HEK293 (cell line): ENCODE measurements at regions not wholly inside any gene's neighbourhood (a gene's known extent, or its start where the extent isn't known, plus 50 kb on each side); places are given as distances from the start of the nearest gene placed in this dataset.
A peak's percentile ranks its signal among the peaks of the same experiment; 100 is the strongest.

Source experiments
- CTCF ChIA-PET: fragments of 350-600 bp; formaldehyde crosslinking; extraction: SDS; loops from one replicate; lab custom pipeline; 2021; ENCODE audit warnings: antibody characterized with exemption; lab: Yijun Ruan, JAX
- POLR2A ChIA-PET: fragments of 300-600 bp; formaldehyde crosslinking; extraction: SDS; loops from one replicate; lab custom pipeline; 2020; ENCODE audit warnings: antibody characterized with exemption, inconsistent platforms; lab: Yijun Ruan, JAX
- H3K27ac ChIP-seq: fragments of 200-500 bp; sonication (Bioruptor generic); 2 replicates; pipeline ENCODE4 v1.5.1; 2014; ENCODE audit warnings: low read depth, low read length, control low read depth, inconsistent platforms; ENCODE audit errors: extremely low read depth
- H3K36me3 ChIP-seq, 2 experiments: fragments of 200-500 bp in 1 of 2; sonication (Bioruptor generic) in 1 of 2; 1 replicate in 1 of 2; 2 replicates in 1 of 2; pipeline ENCODE4 v1.5.1; 2014 to 2017; ENCODE audit warnings: inconsistent platforms in 2 of 2, low read length in 2 of 2; ENCODE audit not compliant: control insufficient read depth in 2 of 2, insufficient read depth in 1 of 2
- H3K4me1 ChIP-seq: fragments of 200-500 bp; sonication (Bioruptor generic); 2 replicates; pipeline ENCODE4 v1.5.1; 2014; ENCODE audit warnings: mild to moderate bottlenecking, low read length, inconsistent platforms; ENCODE audit not compliant: control insufficient read depth, insufficient read depth
- H3K4me3 ChIP-seq: 2 replicates; pipeline ENCODE4 v1.5.1; 2011; ENCODE audit warnings: low read depth, mild to moderate bottlenecking, control low read depth, low read length, moderate library complexity
- H3K9me3 ChIP-seq: fragments of 200-500 bp; sonication (Bioruptor generic); 2 replicates; pipeline ENCODE4 v1.5.1; 2014; ENCODE audit warnings: low read depth, low read length, inconsistent platforms; ENCODE audit not compliant: control insufficient read depth, insufficient read depth
- EGR2 ChIP-seq: fragments of 450-650 bp; formaldehyde crosslinking; IDR thresholded peaks from 2 replicates; pipeline ENCODE4 v1.5.1; 2016; ENCODE audit warnings: low read depth, missing biosample characterization, missing genetic modification characterization
- FEZF1 ChIP-seq: fragments of 450-650 bp; formaldehyde crosslinking; IDR thresholded peaks from 2 replicates; pipeline ENCODE4 v1.5.1; 2016; ENCODE audit warnings: missing biosample characterization, missing genetic modification characterization
- ZFP3 ChIP-seq: fragments of 450-650 bp; formaldehyde crosslinking; IDR thresholded peaks from 2 replicates; pipeline ENCODE4 v1.5.1; 2016; ENCODE audit warnings: low read depth, missing biosample characterization, missing genetic modification characterization
- ZNF239 ChIP-seq: fragments of 450-650 bp; formaldehyde crosslinking; IDR thresholded peaks from 2 replicates; pipeline ENCODE4 v1.5.1; 2016; ENCODE audit warnings: missing biosample characterization, missing genetic modification characterization
- ZNF266 ChIP-seq: fragments of 450-650 bp; formaldehyde crosslinking; IDR thresholded peaks from 2 replicates; pipeline ENCODE4 v1.5.1; 2016; ENCODE audit warnings: missing biosample characterization, missing genetic modification characterization, low read depth
- ZNF529 ChIP-seq: fragments of 450-650 bp; formaldehyde crosslinking; IDR thresholded peaks from 2 replicates; pipeline ENCODE4 v1.5.1; 2017; ENCODE audit warnings: missing genetic modification characterization, missing biosample characterization; ENCODE audit not compliant: insufficient replicate concordance
- ZNF555 ChIP-seq: fragments of 450-650 bp; formaldehyde crosslinking; conservative IDR thresholded peaks from 2 replicates; pipeline ENCODE4 v1.5.1; 2017; ENCODE audit warnings: missing biosample characterization, mild to moderate bottlenecking, missing genetic modification characterization, inconsistent platforms
- ZNF571 ChIP-seq: fragments of 450-650 bp; formaldehyde crosslinking; IDR thresholded peaks from 2 replicates; pipeline ENCODE4 v1.5.0; 2017; ENCODE audit warnings: missing biosample characterization, missing genetic modification characterization
- TF ChIP-seq, protein P1 (sequence below): fragments of 450-650 bp; formaldehyde crosslinking; IDR thresholded peaks from 2 replicates; pipeline ENCODE4 v1.5.1; 2016; ENCODE audit warnings: missing biosample characterization, missing genetic modification characterization, low read depth
- TF ChIP-seq, protein P2 (sequence below): fragments of 450-650 bp; formaldehyde crosslinking; IDR thresholded peaks from 2 replicates; pipeline ENCODE4 v1.5.1; 2016; ENCODE audit warnings: missing biosample characterization, missing genetic modification characterization
- TF ChIP-seq, protein P3 (sequence below): fragments of 450-650 bp; formaldehyde crosslinking; IDR thresholded peaks from 2 replicates; pipeline ENCODE4 v1.5.1; 2016; ENCODE audit warnings: missing biosample characterization, missing genetic modification characterization, borderline replicate concordance
- TF ChIP-seq, protein P4 (sequence below): fragments of 450-650 bp; formaldehyde crosslinking; IDR thresholded peaks from 2 replicates; pipeline ENCODE4 v1.5.1; 2016; ENCODE audit warnings: missing biosample characterization, missing genetic modification characterization

- ChIA-PET CTCF (no interaction called here), POLR2A (no interaction called here)
- no peak for TF ChIP-seq ZFP3 (tag by site-specific recombination)
- TF ChIP-seq, protein P1, sequence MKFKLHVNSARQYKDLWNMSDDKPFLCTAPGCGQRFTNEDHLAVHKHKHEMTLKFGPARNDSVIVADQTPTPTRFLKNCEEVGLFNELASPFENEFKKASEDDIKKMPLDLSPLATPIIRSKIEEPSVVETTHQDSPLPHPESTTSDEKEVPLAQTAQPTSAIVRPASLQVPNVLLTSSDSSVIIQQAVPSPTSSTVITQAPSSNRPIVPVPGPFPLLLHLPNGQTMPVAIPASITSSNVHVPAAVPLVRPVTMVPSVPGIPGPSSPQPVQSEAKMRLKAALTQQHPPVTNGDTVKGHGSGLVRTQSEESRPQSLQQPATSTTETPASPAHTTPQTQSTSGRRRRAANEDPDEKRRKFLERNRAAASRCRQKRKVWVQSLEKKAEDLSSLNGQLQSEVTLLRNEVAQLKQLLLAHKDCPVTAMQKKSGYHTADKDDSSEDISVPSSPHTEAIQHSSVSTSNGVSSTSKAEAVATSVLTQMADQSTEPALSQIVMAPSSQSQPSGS = no peak
- no peak for TF ChIP-seq ZNF555 (tag by site-specific recombination)
- Histone ChIP-seq H3K27ac (no peak overlapping the region), H3K36me3 (no peaks in the 10 kb centered on the region), H3K4me3 (no peak overlapping the region), H3K4me1 (no peaks in the 10 kb centered on the region), H3K9me3 (no peaks in the 10 kb centered on the region)
Measured at GRCh38 chr14:101252443-101253214, 308.7 kb upstream of the DIO3 start.

DNA sequence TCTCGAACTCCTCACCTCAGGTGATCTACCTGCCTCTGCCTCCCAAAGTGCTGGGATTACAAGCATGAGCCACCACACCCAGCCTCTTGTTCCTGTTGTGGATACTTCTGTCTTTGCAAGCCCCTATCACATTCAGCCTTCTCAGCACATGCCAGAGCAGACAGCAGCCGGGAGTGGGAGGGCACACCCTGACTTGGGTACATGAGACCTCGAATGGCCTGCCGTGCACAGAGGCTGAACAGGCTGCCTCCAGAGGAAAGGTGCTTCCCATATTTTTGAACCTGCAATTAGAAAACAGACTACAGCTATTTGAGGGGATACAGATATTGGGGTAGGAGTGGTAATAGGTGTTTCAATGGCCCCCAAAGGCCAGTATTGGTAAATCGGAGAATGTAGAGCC, 307.3 kb upstream of the DIO3 start:
- CTCF ChIA-PET = interaction anchor here (0.6 kb wide), 1 partner anchor 25 kb away, joined by 3 read pairs; no protein-coding TSS in a partner anchor
- no peak overlapping the region for H3K4me3 ChIP-seq
- H3K36me3 ChIP-seq = no peaks in the 10 kb centered on the region
- no peak overlapping the region for H3K27ac ChIP-seq
- no peaks in the 10 kb centered on the region for H3K4me1 ChIP-seq
- H3K9me3 ChIP-seq = no peaks in the 10 kb centered on the region
- no peak for TF ChIP-seq ZNF266 (tag by site-specific recombination)
- no peak for TF ChIP-seq ZNF239 (tag by site-specific recombination)
- TF ChIP-seq FEZF1 (tag by site-specific recombination) = no peak
- TF ChIP-seq, protein P2, sequence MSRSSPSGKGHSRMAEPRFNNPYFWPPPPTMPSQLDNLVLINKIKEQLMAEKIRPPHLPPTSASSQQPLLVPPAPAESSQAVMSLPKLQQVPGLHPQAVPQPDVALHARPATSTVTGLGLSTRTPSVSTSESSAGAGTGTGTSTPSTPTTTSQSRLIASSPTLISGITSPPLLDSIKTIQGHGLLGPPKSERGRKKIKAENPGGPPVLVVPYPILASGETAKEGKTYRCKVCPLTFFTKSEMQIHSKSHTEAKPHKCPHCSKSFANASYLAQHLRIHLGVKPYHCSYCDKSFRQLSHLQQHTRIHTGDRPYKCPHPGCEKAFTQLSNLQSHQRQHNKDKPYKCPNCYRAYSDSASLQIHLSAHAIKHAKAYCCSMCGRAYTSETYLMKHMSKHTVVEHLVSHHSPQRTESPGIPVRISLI (tag by site-specific recombination) = no peak
- no peak for TF ChIP-seq ZNF571 (tag by site-specific recombination)
- TF ChIP-seq, protein P3, sequence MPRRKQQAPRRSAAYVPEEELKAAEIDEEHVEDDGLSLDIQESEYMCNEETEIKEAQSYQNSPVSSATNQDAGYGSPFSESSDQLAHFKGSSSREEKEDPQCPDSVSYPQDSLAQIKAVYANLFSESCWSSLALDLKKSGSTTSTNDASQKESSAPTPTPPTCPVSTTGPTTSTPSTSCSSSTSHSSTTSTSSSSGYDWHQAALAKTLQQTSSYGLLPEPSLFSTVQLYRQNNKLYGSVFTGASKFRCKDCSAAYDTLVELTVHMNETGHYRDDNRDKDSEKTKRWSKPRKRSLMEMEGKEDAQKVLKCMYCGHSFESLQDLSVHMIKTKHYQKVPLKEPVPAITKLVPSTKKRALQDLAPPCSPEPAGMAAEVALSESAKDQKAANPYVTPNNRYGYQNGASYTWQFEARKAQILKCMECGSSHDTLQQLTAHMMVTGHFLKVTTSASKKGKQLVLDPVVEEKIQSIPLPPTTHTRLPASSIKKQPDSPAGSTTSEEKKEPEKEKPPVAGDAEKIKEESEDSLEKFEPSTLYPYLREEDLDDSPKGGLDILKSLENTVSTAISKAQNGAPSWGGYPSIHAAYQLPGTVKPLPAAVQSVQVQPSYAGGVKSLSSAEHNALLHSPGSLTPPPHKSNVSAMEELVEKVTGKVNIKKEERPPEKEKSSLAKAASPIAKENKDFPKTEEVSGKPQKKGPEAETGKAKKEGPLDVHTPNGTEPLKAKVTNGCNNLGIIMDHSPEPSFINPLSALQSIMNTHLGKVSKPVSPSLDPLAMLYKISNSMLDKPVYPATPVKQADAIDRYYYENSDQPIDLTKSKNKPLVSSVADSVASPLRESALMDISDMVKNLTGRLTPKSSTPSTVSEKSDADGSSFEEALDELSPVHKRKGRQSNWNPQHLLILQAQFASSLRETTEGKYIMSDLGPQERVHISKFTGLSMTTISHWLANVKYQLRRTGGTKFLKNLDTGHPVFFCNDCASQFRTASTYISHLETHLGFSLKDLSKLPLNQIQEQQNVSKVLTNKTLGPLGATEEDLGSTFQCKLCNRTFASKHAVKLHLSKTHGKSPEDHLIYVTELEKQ (tag by site-specific recombination) = no peak
- TF ChIP-seq ZNF529 (tag by site-specific recombination) = no peak
- POLR2A ChIA-PET = interaction anchor here (0.6 kb wide), 1 partner anchor 58 kb away, joined by 3 read pairs; no protein-coding TSS in a partner anchor

DNA sequence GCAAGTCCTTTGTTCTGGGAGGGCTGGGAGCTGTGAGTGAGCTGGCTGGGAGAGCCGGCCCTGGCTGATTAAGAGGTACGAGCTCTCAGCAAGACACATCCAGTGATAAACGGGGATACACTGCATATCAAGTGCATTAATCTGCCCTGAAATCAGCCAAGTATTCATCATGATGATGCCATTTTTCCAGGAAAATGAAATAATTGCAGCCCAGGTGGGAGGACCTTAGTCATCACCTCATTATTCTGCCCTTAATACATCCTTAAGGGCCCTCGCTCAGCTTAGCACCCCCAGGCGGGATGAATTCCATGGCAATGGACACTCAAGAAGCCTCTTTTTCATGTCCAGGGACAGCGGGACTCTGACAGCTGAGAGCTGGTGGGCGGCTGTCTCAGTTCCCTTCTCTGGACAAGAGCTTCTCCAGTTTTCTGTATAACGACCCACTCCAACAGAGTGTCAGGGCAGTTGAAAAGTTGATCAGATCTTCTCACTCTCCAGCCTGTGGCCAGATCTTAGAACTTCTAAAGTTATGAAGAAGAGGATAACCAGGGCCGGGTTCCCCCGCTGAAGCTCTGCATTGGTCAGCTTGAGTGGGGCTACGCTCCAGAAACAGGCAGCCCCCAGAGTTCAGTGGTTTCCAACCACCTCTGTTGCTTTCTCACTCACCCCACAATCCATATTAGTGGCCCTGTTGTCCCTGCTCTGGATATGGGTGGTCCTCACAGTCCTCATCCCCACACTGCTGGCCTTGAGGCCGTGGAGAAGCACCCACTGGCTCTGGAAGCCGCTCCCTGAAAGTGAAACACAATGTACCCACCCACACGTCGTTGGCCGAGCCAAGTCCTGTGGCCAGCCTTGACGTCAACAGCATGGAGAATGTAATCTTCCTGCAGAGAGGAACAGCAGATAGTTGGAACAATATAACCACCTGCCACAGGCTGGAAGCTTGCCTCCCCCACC, 306.2 kb upstream of the DIO3 start:
- H3K4me3 ChIP-seq = no peak overlapping the region
- ChIA-PET POLR2A (interaction anchor here (0.6 kb wide), 1 partner anchor 60 kb away, joined by 3 read pairs; no protein-coding TSS in a partner anchor), CTCF (interaction anchor here (0.6 kb wide), 2 partner anchors 24 to 175 kb away, joined by 3 to 4 read pairs; no protein-coding TSS in a partner anchor)
- no peaks in the 10 kb centered on the region for H3K36me3 ChIP-seq
- no peaks in the 10 kb centered on the region for H3K4me1 ChIP-seq
- no peak overlapping the region for H3K27ac ChIP-seq
- no peaks in the 10 kb centered on the region for H3K9me3 ChIP-seq
- peak; percentile 16; the same call in 1 of the 2 replicates for TF ChIP-seq EGR2 (tag by site-specific recombination)
- TF ChIP-seq, protein P4, sequence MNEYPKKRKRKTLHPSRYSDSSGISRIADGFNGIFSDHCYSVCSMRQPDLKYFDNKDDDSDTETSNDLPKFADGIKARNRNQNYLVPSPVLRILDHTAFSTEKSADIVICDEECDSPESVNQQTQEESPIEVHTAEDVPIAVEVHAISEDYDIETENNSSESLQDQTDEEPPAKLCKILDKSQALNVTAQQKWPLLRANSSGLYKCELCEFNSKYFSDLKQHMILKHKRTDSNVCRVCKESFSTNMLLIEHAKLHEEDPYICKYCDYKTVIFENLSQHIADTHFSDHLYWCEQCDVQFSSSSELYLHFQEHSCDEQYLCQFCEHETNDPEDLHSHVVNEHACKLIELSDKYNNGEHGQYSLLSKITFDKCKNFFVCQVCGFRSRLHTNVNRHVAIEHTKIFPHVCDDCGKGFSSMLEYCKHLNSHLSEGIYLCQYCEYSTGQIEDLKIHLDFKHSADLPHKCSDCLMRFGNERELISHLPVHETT = no peak
- TF ChIP-seq, all 188 proteins: peak for 1
